Lower lobe of right lung (tissue), 2 donors: ENCODE measurements at regions not wholly inside any gene's neighbourhood (a gene's known extent, or its start where the extent isn't known, plus 50 kb on each side); places are given as distances from the start of the nearest gene placed in this dataset.

Experiments used
- ATAC-seq, 2 donors: fragments of 200-7000 bp; cut with Tn5 transposase; one replicate each; pipeline ENCODE4 v1.9.1; 2020 to 2022; ENCODE audit warnings: mild to moderate bottlenecking in 2 of 2, moderate library complexity in 2 of 2
- DNase-seq: peaks from one replicate; pipeline ENCODE4 v3.0.0-alpha.2; 2020
- H3K27ac ChIP-seq: fragments of 200-600 bp; one replicate; pipeline ENCODE4 v1.8.0; 2022
- H3K27me3 ChIP-seq: fragments of 200-600 bp; one replicate; pipeline ENCODE4 v1.8.0; 2022; ENCODE audit warnings: low read depth
- H3K36me3 ChIP-seq: fragments of 200-600 bp; one replicate; pipeline ENCODE4 v1.8.0; 2022; ENCODE audit warnings: mild to moderate bottlenecking
- H3K4me1 ChIP-seq: fragments of 200-600 bp; one replicate; pipeline ENCODE4 v1.8.0; 2022
- H3K4me3 ChIP-seq: fragments of 200-600 bp; one replicate; pipeline ENCODE4 v1.8.0; 2022; ENCODE audit warnings: mild to moderate bottlenecking
- H3K9me3 ChIP-seq: fragments of 200-600 bp; one replicate; pipeline ENCODE4 v1.8.0; 2022
- CTCF ChIP-seq: fragments of 200-600 bp; IDR thresholded peaks from one replicate; pipeline ENCODE4 v1.8.0; 2022; ENCODE audit warnings: antibody characterized with exemption, mild to moderate bottlenecking
- intact Hi-C: fragments of 100-400 bp; cut with DNase I; formaldehyde crosslinking; loops from one replicate; pipeline ENCODE4 v1.11.0; 2022
- donor health status: DM: no; HTN: yes; CAD: no; lungs with severe emphysema.

DNA sequence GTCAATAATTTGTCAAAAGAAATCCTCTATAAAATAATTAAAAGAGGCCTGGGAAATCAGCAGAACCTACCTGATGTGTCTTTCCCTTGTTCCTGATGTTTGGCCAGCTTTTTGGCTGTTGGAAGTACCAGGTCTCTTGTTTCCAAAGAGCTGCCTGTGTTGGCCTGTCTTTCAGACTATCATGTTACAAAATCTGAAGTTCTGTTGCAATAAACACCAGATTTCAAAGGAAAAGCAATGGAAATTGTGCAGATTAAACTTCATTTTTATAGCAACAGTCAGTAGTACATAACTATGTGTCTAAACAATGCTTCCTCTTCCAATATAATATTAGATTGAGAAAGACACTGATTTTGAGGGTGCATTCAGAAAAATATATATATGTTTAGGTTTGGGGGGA, 647.2 kb upstream of the CXADR start:
- H3K27me3 ChIP-seq: no peaks in the 10 kb centered on the region
- H3K4me3 ChIP-seq: no peak overlapping the region
- H3K4me1 ChIP-seq: no peaks in the 10 kb centered on the region
- intact Hi-C loops: no loop called here
- H3K27ac ChIP-seq: no peak overlapping the region
- H3K9me3 ChIP-seq: no peaks in the 10 kb centered on the region
- no peak for ATAC-seq
- TF ChIP-seq CTCF: no peak
- no peaks in the 10 kb centered on the region for H3K36me3 ChIP-seq
- DNase-seq: no peak

DNA sequence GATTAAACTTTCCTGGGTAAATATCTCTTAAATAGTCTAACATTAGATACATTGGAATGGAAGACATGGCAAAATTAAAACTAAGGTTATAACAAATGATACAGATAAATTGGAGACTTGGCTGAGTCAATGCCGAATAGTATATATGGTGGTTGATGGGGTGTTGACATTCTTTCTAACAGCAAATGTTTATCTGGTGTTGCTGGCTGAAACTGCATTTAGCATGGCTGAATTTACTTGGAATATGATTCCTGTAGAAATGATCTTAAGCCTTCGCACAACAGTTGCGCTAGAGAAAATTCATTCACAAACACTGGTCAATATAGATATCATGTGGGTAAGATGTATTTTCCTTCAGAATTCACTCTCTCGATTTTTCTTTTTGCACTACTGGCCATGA, 646.0 kb upstream of the CXADR start:
- H3K27ac ChIP-seq: no peak overlapping the region
- DNase-seq (no peak), ATAC-seq (no peak)
- no peaks in the 10 kb centered on the region for H3K9me3 ChIP-seq
- no peak overlapping the region for H3K4me3 ChIP-seq
- H3K4me1 ChIP-seq: no peaks in the 10 kb centered on the region
- no peak for TF ChIP-seq CTCF
- no peaks in the 10 kb centered on the region for H3K36me3 ChIP-seq
- no peaks in the 10 kb centered on the region for H3K27me3 ChIP-seq
- intact Hi-C loops: no loop called here

DNA sequence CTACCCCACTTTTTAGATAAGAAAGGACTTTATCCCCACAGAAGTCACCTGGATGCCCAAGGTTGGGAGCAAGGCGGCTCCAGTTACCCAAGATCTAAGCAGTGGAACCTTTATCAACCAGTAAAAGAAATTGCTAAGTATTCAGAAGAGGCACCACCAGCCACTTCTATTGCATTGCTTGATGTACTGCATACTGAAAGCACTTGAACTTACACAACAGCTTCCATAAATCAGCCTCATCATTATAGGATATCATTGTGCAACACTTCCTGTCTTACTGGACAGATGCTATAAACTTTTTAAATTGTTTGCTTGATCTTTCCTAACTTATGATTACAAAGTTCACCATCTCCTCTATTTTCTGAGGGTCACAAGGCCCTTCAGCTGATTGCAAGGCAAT, 642.7 kb upstream of the CXADR start:
- H3K27me3 ChIP-seq: no peaks in the 10 kb centered on the region
- TF ChIP-seq CTCF: no peak
- no peaks in the 10 kb centered on the region for H3K36me3 ChIP-seq
- no peak for ATAC-seq
- H3K4me1 ChIP-seq: no peaks in the 10 kb centered on the region
- DNase-seq: no peak
- H3K4me3 ChIP-seq: no peak overlapping the region
- intact Hi-C loops: no loop called here
- H3K9me3 ChIP-seq: no peaks in the 10 kb centered on the region
- H3K27ac ChIP-seq: no peak overlapping the region

- no peak overlapping the region for H3K27ac ChIP-seq
- ATAC-seq (no peak), DNase-seq (no peak)
- intact Hi-C loops: no loop called here
- no peaks in the 10 kb centered on the region for H3K4me1 ChIP-seq
- TF ChIP-seq CTCF: no peak
- H3K27me3 ChIP-seq: no peaks in the 10 kb centered on the region
- H3K4me3 ChIP-seq: no peak overlapping the region
- no peaks in the 10 kb centered on the region for H3K36me3 ChIP-seq
- no peaks in the 10 kb centered on the region for H3K9me3 ChIP-seq
These were observed 640.2 kb upstream of the CXADR start for GRCh38 chr21:16872616-16873015.

DNA sequence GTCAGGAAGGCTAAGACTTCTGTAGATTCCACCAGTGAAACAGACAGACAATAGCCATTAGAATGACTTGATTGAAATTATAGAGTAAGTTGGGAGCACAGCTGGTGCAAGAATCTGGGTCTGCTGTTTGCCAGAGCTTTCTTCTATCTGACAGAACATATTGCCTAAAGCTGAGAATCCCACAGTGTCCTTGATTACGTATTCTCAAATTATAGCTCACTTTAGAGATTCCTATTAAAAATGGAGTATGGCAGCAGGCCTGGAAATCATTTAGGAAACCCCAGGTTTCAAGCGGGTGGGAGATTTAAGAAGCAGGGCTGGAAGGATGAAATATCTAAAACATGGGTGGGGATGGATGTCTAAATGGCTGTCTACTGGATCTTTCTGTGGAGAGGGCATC, 639.7 kb upstream of the CXADR start:
- Histone ChIP-seq H3K27me3 (no peaks in the 10 kb centered on the region), H3K36me3 (no peaks in the 10 kb centered on the region), H3K27ac (no peak overlapping the region), H3K4me1 (no peaks in the 10 kb centered on the region), H3K4me3 (no peak overlapping the region), H3K9me3 (no peaks in the 10 kb centered on the region)
- ATAC-seq: no peak
- no peak for TF ChIP-seq CTCF
- intact Hi-C loops: no loop called here
- DNase-seq: no peak

DNA sequence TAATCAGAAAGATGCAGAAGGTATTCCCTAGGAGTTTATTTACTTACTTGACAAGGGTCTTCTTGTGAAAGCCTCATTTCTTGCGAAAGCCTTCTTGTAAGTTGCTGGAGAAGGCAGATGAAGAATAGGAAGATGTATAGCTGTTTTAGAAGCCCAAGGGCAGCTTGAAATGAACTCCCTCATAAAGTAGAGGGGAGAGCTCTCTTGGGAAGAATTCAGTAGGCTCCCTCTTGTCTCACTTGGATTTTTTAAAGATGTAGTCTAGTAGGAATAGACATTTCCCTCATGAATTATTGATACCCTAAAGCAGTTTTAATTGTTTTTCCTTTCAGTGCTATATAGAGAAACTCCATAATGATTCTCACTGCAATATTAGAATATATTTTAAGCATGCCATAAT, 639.2 kb upstream of the CXADR start:
- no peaks in the 10 kb centered on the region for H3K36me3 ChIP-seq
- no peaks in the 10 kb centered on the region for H3K27me3 ChIP-seq
- TF ChIP-seq CTCF: no peak
- no peak overlapping the region for H3K27ac ChIP-seq
- DNase-seq (no peak), ATAC-seq (no peak)
- H3K9me3 ChIP-seq: no peaks in the 10 kb centered on the region
- intact Hi-C loops: no loop called here
- H3K4me1 ChIP-seq: no peaks in the 10 kb centered on the region
- H3K4me3 ChIP-seq: no peak overlapping the region
